ENCODE measurements at regions not wholly inside any gene's neighbourhood (a gene's known extent, or its start where the extent isn't known, plus 50 kb on each side); places are given as distances from the start of the nearest gene placed in this dataset.

GRCh38 chr2:228956701-228957474 lies 314.2 kb downstream of the PID1 start:
- H3K36me3 ChIP-seq: no peaks in the 10 kb centered on the region
- H3K27ac ChIP-seq: no peak overlapping the region
- no peak for TF ChIP-seq POLR2A (IDR thresholded peaks at IDR 0.05)
- TF ChIP-seq POLR2AphosphoS5 (IDR thresholded peaks at IDR 0.05; ENCODE audit: insufficient read depth in 1 of 2, low read depth in 1 of 2): no peak
- TF ChIP-seq, protein P1, sequence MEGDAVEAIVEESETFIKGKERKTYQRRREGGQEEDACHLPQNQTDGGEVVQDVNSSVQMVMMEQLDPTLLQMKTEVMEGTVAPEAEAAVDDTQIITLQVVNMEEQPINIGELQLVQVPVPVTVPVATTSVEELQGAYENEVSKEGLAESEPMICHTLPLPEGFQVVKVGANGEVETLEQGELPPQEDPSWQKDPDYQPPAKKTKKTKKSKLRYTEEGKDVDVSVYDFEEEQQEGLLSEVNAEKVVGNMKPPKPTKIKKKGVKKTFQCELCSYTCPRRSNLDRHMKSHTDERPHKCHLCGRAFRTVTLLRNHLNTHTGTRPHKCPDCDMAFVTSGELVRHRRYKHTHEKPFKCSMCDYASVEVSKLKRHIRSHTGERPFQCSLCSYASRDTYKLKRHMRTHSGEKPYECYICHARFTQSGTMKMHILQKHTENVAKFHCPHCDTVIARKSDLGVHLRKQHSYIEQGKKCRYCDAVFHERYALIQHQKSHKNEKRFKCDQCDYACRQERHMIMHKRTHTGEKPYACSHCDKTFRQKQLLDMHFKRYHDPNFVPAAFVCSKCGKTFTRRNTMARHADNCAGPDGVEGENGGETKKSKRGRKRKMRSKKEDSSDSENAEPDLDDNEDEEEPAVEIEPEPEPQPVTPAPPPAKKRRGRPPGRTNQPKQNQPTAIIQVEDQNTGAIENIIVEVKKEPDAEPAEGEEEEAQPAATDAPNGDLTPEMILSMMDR (IDR thresholded peaks at IDR 0.05): no peak
- intact Hi-C loops (cut with DNase I): no loop called here
- no peaks in the 10 kb centered on the region for H3K9me3 ChIP-seq
- no peak overlapping the region for H3K4me3 ChIP-seq
- no peak for DNase-seq (ENCODE audit: extremely low spot score in 2 of 2)
- no peaks in the 10 kb centered on the region for H3K27me3 ChIP-seq
- H3K4me1 ChIP-seq: no peaks in the 10 kb centered on the region

DNA sequence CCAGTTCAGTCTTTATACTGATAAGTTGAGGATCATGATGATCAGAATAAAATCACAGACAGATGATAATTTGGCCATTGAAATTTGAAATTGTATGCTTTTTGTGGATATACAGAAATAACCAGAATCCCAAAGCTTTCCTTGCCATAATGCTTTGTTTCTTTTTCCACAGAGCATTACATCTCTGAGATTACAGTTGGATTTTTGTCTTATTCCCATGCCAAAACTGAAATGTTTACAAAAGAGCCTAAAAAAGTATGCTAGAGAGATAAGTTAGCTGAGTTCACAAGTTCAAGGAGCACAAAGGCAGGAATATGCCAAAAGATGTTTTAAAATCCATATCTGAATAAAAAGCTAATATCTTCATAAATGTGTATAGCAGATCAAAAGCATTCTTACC lies 321.3 kb downstream of the PID1 start:
- no peak for TF ChIP-seq POLR2AphosphoS5 (IDR thresholded peaks at IDR 0.05; ENCODE audit: insufficient read depth in 1 of 2, low read depth in 1 of 2)
- Histone ChIP-seq H3K4me3 (no peak overlapping the region), H3K4me1 (no peaks in the 10 kb centered on the region), H3K27ac (no peak overlapping the region), H3K27me3 (no peaks in the 10 kb centered on the region), H3K36me3 (no peaks in the 10 kb centered on the region), H3K9me3 (no peaks in the 10 kb centered on the region)
- intact Hi-C loops (cut with DNase I): no loop called here
- no peak for DNase-seq (ENCODE audit: extremely low spot score in 2 of 2)

DNA sequence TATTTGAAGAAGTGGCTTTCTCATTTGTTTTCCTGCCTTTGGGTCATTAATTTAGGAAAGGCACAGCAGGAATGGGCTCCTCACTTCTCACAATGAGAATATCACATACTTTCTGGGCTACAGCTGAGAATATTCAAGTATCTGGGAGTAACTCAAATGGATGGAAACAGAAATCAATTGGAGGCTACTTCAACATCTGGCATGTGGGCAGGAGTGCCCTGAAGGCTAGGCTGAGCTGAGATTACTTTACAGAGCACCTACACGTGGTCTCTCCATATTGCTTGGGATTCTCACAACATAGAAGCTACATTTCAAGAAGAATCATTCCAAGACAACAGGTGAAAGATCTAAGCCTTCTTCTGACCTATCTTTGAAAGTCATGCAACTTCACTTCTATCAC lies 325.4 kb downstream of the PID1 start:
- Histone ChIP-seq H3K4me1 (no peaks in the 10 kb centered on the region), H3K27ac (no peak overlapping the region), H3K4me3 (no peak overlapping the region), H3K27me3 (no peaks in the 10 kb centered on the region), H3K36me3 (no peaks in the 10 kb centered on the region), H3K9me3 (no peaks in the 10 kb centered on the region)
- intact Hi-C loops (cut with DNase I): no loop called here
- TF ChIP-seq, protein P1 (IDR thresholded peaks at IDR 0.05): no peak
- no peak for DNase-seq (ENCODE audit: extremely low spot score in 2 of 2)

DNA sequence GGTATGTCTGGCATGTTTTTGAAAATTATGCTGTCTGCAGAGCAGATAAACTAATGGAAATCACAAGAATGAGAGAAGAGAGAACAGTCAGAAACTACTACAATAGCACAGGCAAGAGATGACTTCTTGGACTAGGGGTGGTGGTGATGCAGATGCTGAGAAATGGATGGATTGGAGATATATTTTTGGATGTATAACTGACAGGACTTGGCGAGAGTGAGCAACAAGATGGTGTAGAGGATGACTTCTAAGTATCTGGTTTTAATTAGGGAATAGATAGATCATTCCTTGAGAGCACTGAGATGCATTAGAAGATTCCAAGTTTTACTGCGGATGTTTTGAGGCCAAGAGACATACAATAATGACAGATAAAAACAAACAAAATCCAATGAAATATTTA lies 328.2 kb downstream of the PID1 start:
- no peaks in the 10 kb centered on the region for H3K4me1 ChIP-seq
- H3K27ac ChIP-seq: no peak overlapping the region
- no peak overlapping the region for H3K4me3 ChIP-seq
- intact Hi-C loops (cut with DNase I): no loop called here
- no peaks in the 10 kb centered on the region for H3K9me3 ChIP-seq
- TF ChIP-seq POLR2A (IDR thresholded peaks at IDR 0.05): no peak
- no peak for TF ChIP-seq POLR2AphosphoS5 (IDR thresholded peaks at IDR 0.05; ENCODE audit: insufficient read depth in 1 of 2, low read depth in 1 of 2)
- TF ChIP-seq, protein P1 (IDR thresholded peaks at IDR 0.05): no peak
- H3K36me3 ChIP-seq: no peaks in the 10 kb centered on the region
- DNase-seq (ENCODE audit: extremely low spot score in 2 of 2): no peak
- H3K27me3 ChIP-seq: no peaks in the 10 kb centered on the region

DNA sequence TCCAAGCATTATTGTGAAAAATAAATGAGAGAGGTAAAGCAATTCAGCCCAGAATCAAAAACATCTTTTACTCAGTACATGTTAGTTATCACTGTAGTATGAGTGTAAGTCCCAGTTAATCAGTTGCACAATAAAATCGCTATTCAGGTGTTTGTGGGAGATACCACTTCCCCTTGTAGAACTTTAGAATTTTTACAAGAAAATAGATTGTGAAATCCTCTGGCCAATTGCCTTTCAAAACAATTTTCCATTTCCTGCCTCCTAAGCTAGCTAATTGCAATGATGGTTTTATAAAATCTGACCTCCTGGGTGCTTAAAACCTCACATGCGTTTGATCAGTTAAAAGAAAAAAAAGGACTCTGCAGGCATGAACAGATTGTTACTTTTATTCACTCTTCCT lies 332.5 kb downstream of the PID1 start:
- TF ChIP-seq POLR2A (IDR thresholded peaks at IDR 0.05): no peak
- TF ChIP-seq, protein P1 (IDR thresholded peaks at IDR 0.05): no peak
- no peak for TF ChIP-seq POLR2AphosphoS5 (IDR thresholded peaks at IDR 0.05; ENCODE audit: insufficient read depth in 1 of 2, low read depth in 1 of 2)
- Histone ChIP-seq H3K4me1 (no peaks in the 10 kb centered on the region), H3K27ac (no peak overlapping the region), H3K4me3 (no peak overlapping the region), H3K9me3 (no peaks in the 10 kb centered on the region), H3K27me3 (no peaks in the 10 kb centered on the region), H3K36me3 (no peaks in the 10 kb centered on the region)
- DNase-seq (ENCODE audit: extremely low spot score in 2 of 2): no peak
- intact Hi-C loops (cut with DNase I): no loop called here

All from vagina (tissue), 2 donors.